ENCODE measurements at regions not wholly inside any gene's neighbourhood (a gene's known extent, or its start where the extent isn't known, plus 50 kb on each side); places are given as distances from the start of the nearest gene placed in this dataset.
"Not testable (repeated sequence)": the region's sequence is repeated elsewhere in the genome, so short reads cannot be mapped to it uniquely, and the experiment has no call there.

DNA sequence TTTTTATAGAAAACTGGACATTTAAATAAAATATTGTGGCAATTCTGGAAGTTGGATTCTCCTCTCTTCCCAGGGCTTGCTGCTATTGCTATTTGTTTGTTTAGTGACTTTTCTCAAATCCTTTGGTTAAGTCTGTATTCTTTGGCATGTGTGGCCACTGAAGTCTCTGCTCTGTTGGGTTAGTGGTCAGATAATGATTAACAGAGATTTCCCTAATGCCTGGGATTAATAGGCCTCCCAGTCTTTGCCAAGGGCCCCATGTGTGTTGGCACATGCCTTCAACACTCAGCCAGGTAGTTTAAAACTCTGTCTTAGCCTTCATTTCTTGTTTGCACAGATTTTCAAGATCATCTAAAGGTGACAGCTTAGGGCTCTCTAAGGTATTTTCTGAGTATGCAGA is 92.8 kb upstream of the EPB41L4A start:
- TF ChIP-seq, protein P1, sequence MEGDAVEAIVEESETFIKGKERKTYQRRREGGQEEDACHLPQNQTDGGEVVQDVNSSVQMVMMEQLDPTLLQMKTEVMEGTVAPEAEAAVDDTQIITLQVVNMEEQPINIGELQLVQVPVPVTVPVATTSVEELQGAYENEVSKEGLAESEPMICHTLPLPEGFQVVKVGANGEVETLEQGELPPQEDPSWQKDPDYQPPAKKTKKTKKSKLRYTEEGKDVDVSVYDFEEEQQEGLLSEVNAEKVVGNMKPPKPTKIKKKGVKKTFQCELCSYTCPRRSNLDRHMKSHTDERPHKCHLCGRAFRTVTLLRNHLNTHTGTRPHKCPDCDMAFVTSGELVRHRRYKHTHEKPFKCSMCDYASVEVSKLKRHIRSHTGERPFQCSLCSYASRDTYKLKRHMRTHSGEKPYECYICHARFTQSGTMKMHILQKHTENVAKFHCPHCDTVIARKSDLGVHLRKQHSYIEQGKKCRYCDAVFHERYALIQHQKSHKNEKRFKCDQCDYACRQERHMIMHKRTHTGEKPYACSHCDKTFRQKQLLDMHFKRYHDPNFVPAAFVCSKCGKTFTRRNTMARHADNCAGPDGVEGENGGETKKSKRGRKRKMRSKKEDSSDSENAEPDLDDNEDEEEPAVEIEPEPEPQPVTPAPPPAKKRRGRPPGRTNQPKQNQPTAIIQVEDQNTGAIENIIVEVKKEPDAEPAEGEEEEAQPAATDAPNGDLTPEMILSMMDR (IDR thresholded peaks at IDR 0.05) = no peak
- DNase-seq (ENCODE audit: low spot score) = no peak
- Histone ChIP-seq H3K4me3 (no peak overlapping the region), H3K27ac (no peak overlapping the region), H3K36me3 (no peaks in the 10 kb centered on the region), H3K9me3 (no peaks in the 10 kb centered on the region), H3K27me3 (replicated peaks; ENCODE audit: insufficient read depth) (no peaks in the 10 kb centered on the region), H3K4me1 (replicated peaks) (no peaks in the 10 kb centered on the region)
- intact Hi-C loops (cut with DNase I) = no loop called here

DNA sequence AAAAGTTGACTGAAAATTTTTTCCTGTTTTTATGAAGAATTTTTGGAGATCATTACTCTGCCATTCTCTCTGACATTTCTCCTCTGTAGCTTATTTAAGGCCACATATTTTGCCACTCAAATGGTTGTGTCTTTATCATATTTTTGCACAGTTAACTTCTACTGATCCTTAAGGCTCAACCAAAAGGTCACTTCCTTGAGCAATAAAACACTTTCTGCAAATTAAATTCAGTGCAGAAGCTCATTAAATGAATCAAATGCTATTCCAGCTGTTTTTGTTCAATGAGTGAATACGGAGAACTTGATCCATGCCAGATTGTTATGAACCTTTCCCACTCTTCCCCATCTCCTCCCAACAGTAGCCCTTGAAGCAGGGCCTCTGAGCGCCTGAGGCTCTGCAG is 93.8 kb upstream of the EPB41L4A start:
- no peak for DNase-seq (ENCODE audit: low spot score)
- intact Hi-C loops (cut with DNase I) = no loop called here
- Histone ChIP-seq H3K4me3 (no peak overlapping the region), H3K27ac (no peak overlapping the region), H3K27me3 (replicated peaks; ENCODE audit: insufficient read depth) (no peaks in the 10 kb centered on the region), H3K9me3 (no peaks in the 10 kb centered on the region), H3K36me3 (no peaks in the 10 kb centered on the region), H3K4me1 (replicated peaks) (no peaks in the 10 kb centered on the region)
- TF ChIP-seq, protein P1 (IDR thresholded peaks at IDR 0.05) = no peak
- TF ChIP-seq POLR2AphosphoS5 (IDR thresholded peaks at IDR 0.05) (no peak), POLR2A (IDR thresholded peaks at IDR 0.05) (no peak)
- 50% methylated on average over 2 of the region's 2 CpGs for WGBS

DNA sequence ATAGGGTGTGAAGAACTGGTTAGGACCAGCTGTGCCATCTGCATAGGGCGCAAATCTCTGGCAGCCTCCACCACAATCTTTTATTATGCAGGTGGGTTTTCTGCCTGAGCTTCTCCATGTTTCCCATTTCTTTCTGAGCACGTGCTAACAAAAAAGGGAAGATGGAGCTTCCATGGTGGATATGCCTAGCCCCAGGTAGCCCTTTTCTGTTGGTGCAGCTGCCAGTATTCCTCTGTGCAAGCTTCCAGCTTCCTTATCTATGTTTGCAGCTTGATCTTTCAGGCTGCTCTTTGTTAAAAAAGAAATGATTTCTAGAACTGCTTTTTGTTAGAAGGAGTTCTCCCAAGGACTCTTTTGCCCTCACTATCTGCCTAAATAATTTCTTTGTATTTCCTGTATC is 95.0 kb upstream of the EPB41L4A start:
- H3K36me3 ChIP-seq = no peaks in the 10 kb centered on the region
- TF ChIP-seq POLR2A (IDR thresholded peaks at IDR 0.05) (no peak), POLR2AphosphoS5 (IDR thresholded peaks at IDR 0.05) (no peak)
- TF ChIP-seq, protein P1 (IDR thresholded peaks at IDR 0.05) = no peak
- no peak overlapping the region for H3K4me3 ChIP-seq
- no peaks in the 10 kb centered on the region for H3K9me3 ChIP-seq
- no peak overlapping the region for H3K27ac ChIP-seq
- 61% methylated on average over 2 of the region's 2 CpGs for WGBS
- H3K4me1 ChIP-seq (replicated peaks) = no peaks in the 10 kb centered on the region
- H3K27me3 ChIP-seq (replicated peaks; ENCODE audit: insufficient read depth) = no peaks in the 10 kb centered on the region
- no peak for DNase-seq (ENCODE audit: low spot score)
- intact Hi-C loops (cut with DNase I) = no loop called here

DNA sequence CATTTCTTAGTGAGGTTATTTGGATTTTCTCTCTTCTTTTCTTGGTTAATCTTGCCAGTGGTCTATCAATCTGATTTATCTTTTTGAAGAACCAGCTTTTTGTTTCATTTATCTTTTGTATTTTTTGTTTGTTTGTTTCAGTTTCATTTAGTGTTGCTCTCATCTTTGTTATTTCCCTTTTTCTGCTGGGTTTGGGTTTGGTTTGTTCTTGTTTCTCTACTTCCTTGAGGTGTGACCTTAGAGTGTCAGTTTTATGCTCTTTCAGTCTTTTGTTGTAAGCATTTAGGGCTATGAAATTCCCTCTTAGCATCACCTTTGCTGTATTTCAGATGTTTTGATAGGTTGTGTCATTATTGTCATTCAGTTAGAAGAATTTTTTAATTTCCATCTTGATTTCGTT is 101.4 kb upstream of the EPB41L4A start:
- WGBS = 69% methylated on average over 1 of the region's 1 CpG
- H3K36me3 ChIP-seq; H3K27me3 ChIP-seq (replicated peaks; ENCODE audit: insufficient read depth); H3K9me3 ChIP-seq; DNase-seq (ENCODE audit: low spot score); H3K27ac ChIP-seq; H3K4me3 ChIP-seq; H3K4me1 ChIP-seq (replicated peaks): not testable (repeated sequence)
- intact Hi-C loops (cut with DNase I) = loop anchor here (10.0 kb wide), 1 partner anchor 336 kb away; no protein-coding TSS in a partner anchor

DNA sequence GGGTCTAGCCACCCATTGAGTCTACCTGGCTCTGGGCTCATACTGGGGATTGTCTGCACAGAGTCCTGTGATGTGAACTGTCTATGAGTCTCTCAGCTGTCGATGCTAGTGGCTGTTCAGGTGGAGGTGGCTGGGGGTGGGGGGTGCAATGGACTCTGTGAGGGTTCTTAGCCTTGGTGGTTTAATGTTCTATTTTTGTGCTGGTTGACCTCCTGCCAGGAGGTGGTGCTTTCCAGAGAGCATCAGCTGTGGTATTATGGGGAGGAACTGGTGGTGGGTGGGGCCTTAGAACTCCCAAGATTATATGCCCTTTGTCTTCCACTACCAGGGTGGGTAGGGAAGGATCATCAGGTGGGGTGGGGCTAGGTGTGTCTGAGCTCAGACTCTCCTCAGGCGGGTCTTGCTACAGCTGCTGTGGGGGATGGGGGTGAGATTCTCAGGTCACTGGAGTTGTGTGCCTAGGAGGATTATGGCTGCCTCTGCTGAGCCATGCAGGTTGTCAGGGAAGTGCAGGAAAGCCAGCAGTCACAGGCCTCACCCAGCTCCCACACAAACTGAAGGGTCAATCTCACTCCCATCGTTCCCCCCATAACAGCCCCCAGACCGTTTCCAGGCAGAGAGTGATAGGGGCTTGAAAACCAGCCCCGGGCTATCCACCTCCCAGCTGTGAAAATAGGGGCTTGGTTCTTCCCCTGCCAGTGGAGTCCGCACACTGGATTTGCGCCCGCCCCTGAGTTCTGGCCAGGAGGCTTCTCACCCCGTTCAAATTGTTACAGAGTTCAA is 104.0 kb upstream of the EPB41L4A start:
- H3K4me1 ChIP-seq (replicated peaks); H3K9me3 ChIP-seq; H3K36me3 ChIP-seq; H3K27me3 ChIP-seq (replicated peaks; ENCODE audit: insufficient read depth); DNase-seq (ENCODE audit: low spot score); H3K27ac ChIP-seq; H3K4me3 ChIP-seq: not testable (repeated sequence)
- intact Hi-C loops (cut with DNase I) = loop anchor here (10.0 kb wide), 1 partner anchor 338 kb away; no protein-coding TSS in a partner anchor
- whole genome bisulfite sequencing = 84% methylated on average over 9 of the region's 9 CpGs

DNA sequence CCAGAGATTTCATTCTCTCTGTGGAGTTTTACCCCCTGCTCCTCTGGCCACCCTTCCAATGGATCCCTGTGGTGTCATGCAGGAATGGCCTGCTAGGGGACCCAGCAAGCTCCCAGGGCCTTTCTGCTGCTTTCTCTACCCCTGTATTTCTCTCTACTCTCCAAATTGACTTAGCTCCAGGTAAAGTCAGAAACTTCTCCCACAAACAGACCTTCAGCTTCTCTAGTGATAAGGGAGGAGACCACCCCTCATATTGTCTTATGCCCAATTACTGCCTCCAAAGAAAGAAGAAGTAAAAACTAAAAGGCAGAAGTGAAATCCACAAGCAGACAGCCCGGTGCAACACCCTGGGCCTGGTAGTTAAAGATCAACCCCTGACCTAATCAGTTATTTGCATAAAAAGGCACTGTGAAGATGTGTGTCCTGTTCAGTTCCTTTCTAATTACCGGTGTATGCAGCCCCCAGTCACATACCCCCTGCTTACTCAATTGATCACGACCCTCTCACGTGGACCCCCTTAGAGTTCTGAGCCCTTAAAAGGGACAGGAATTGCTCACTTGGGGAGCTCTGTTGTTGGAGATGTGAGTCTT is 104.7 kb upstream of the EPB41L4A start:
- H3K36me3 ChIP-seq; DNase-seq (ENCODE audit: low spot score); H3K27ac ChIP-seq; H3K4me1 ChIP-seq (replicated peaks); H3K4me3 ChIP-seq; H3K27me3 ChIP-seq (replicated peaks; ENCODE audit: insufficient read depth); H3K9me3 ChIP-seq: not testable (repeated sequence)
- intact Hi-C loops (cut with DNase I) = loop anchor here (10.0 kb wide), 1 partner anchor 339 kb away; no protein-coding TSS in a partner anchor
- WGBS = 84% methylated on average over 4 of the region's 4 CpGs

Measured in prostate gland (tissue), 2 donors.